Body of pancreas (tissue), 4 donors: ENCODE measurements at regions not wholly inside any gene's neighbourhood (a gene's known extent, or its start where the extent isn't known, plus 50 kb on each side); places are given as distances from the start of the nearest gene placed in this dataset.

Source experiments
- ATAC-seq: fragments of 150-250 bp; one replicate; pipeline ENCODE4 v1.9.1; 2016
- DNase-seq, 4 donors: peaks; one replicate each; pipeline ENCODE4 v3.0.0-alpha.2; 2019
- H3K27ac ChIP-seq, 4 donors: fragments of 200-600 bp; sonication (generic); 1 replicate in 3 of 4; 2 replicates in 1 of 4; pipeline versions ENCODE4 v1.5.1 to v1.6.1; 2016 to 2019; ENCODE audit warnings: mild to moderate bottlenecking in 1 of 4, mixed read lengths in 1 of 4, moderate library complexity in 1 of 4
- H3K27me3 ChIP-seq, 2 donors: fragments of 200-600 bp; sonication (generic); one replicate each; pipeline ENCODE4 v1.6.0; 2016; ENCODE audit warnings: mild to moderate bottlenecking in 1 of 2
- H3K36me3 ChIP-seq, 2 donors: fragments of 200-600 bp; sonication (generic); replicated peaks in 1 of 2; 2 replicates each; pipeline ENCODE4 v1.5.1; 2016; ENCODE audit warnings: low read depth in 2 of 2; ENCODE audit not compliant: insufficient read depth in 1 of 2
- H3K4me1 ChIP-seq: fragments of 200-600 bp; sonication (generic); one replicate; pipeline ENCODE4 v1.6.0; 2016
- H3K4me3 ChIP-seq, 2 donors: fragments of 200-600 bp; sonication (generic); 1 replicate in 1 of 2; 2 replicates in 1 of 2; pipeline ENCODE4 v1.5.1; 2016 to 2019
- H3K9me3 ChIP-seq, 3 donors: fragments of 200-600 bp; sonication (generic); 1 replicate in 2 of 3; 2 replicates in 1 of 3; pipeline ENCODE4 v1.5.1; 2016
- CTCF ChIP-seq, 7 experiments: fragments of 450-650 bp in 4 of 7; fragments of 200-600 bp in 3 of 7; sonication (generic) in 3 of 7; IDR thresholded peaks; one replicate each; pipeline ENCODE4 v1.5.1; 2016 to 2019; ENCODE audit warnings: antibody characterized with exemption in 7 of 7
- POLR2A ChIP-seq, 3 donors: fragments of 450-650 bp; IDR thresholded peaks; one replicate each; pipeline ENCODE4 v1.6.1; 2016; ENCODE audit warnings: antibody characterized with exemption in 3 of 3, mild to moderate bottlenecking in 2 of 3
- WGBS, 2 donors: methylation state at CpG; one replicate each; pipeline ENCODE4 v1.1.5; 2017; 5-methylcytosine and 5-hydroxymethylcytosine counted together
- intact Hi-C: fragments of 100-400 bp; cut with DNase I; formaldehyde crosslinking; loops from one replicate; pipeline ENCODE4 v1.15.1; 2023

- WGBS, 2 donors: 74 to 89% methylated on average over 1 of the region's 1 CpG
Observed at GRCh38 chr10:80786322-80786721, 248.6 kb downstream of the SH2D4B start.

GRCh38 chr10:80787952-80788351 is 250.2 kb downstream of the SH2D4B start:
- Histone ChIP-seq H3K36me3 (no peaks in the 10 kb centered on the region), H3K27me3 (no peaks in the 10 kb centered on the region), H3K4me1 (no peaks in the 10 kb centered on the region), H3K27ac (no peak overlapping the region), H3K9me3 (no peaks in the 10 kb centered on the region), H3K4me3 (no peak overlapping the region)
- DNase-seq (no peak), ATAC-seq (no peak)
- 82 to 94% methylated on average over 3 of the region's 3 CpGs for WGBS, 2 donors
- TF ChIP-seq CTCF (IDR thresholded peaks at IDR 0.05) (no peak), POLR2A (IDR thresholded peaks at IDR 0.05) (no peak)
- intact Hi-C loops: no loop called here

More at GRCh38 chr10:80786322-80786721, 248.6 kb downstream of the SH2D4B start:
- Histone ChIP-seq H3K4me1 (no peaks in the 10 kb centered on the region), H3K4me3 (no peak overlapping the region), H3K9me3 (no peaks in the 10 kb centered on the region), H3K27me3 (no peaks in the 10 kb centered on the region), H3K27ac (no peak overlapping the region), H3K36me3 (no peaks in the 10 kb centered on the region)
- ATAC-seq: no peak
- intact Hi-C loops: no loop called here
- TF ChIP-seq POLR2A (IDR thresholded peaks at IDR 0.05) (no peak), CTCF (IDR thresholded peaks at IDR 0.05) (no peak)
- DNase-seq: no peak

GRCh38 chr10:80794994-80795393 is 257.3 kb downstream of the SH2D4B start:
- TF ChIP-seq POLR2A (IDR thresholded peaks at IDR 0.05) (no peak), CTCF (IDR thresholded peaks at IDR 0.05) (no peak)
- H3K9me3 ChIP-seq: no peaks in the 10 kb centered on the region
- H3K27ac ChIP-seq: no peak overlapping the region
- WGBS, 2 donors: 28 to 29% methylated on average over 3 of the region's 3 CpGs
- intact Hi-C loops: no loop called here
- H3K27me3 ChIP-seq: no peaks in the 10 kb centered on the region
- H3K4me1 ChIP-seq: no peaks in the 10 kb centered on the region
- no peaks in the 10 kb centered on the region for H3K36me3 ChIP-seq
- no peak for ATAC-seq
- H3K4me3 ChIP-seq: no peak overlapping the region
- DNase-seq: no peak

- intact Hi-C loops: no loop called here
- no peaks in the 10 kb centered on the region for H3K36me3 ChIP-seq
- H3K9me3 ChIP-seq: peaks cover 0 to 7% (median 0%) of the 10 kb centered on the region in 3 donors
- no peaks in the 10 kb centered on the region for H3K27me3 ChIP-seq
- WGBS, 2 donors: 50 to 54% methylated on average over 2 of the region's 2 CpGs
- H3K4me1 ChIP-seq: no peaks in the 10 kb centered on the region
- no peak overlapping the region for H3K27ac ChIP-seq
- TF ChIP-seq POLR2A (IDR thresholded peaks at IDR 0.05) (no peak), CTCF (IDR thresholded peaks at IDR 0.05) (no peak)
- no peak for ATAC-seq
- H3K4me3 ChIP-seq: no peak overlapping the region
- no peak for DNase-seq
Observed at GRCh38 chr10:80805343-80806020, 267.8 kb downstream of the SH2D4B start.

GRCh38 chr10:80814147-80814652 is 276.5 kb downstream of the SH2D4B start:
- DNase-seq: no peak
- H3K27ac ChIP-seq: no peak overlapping the region
- H3K36me3 ChIP-seq: no peaks in the 10 kb centered on the region
- TF ChIP-seq POLR2A (IDR thresholded peaks at IDR 0.05) (no peak), CTCF (IDR thresholded peaks at IDR 0.05) (no peak)
- H3K4me1 ChIP-seq: no peaks in the 10 kb centered on the region
- no peak for ATAC-seq
- intact Hi-C loops: no loop called here
- WGBS, 2 donors: 87% methylated on average over 20 of the region's 21 CpGs; no CpG with 5 or more reads in 1 of the 2 donors
- no peak overlapping the region for H3K4me3 ChIP-seq
- H3K27me3 ChIP-seq: no peaks in the 10 kb centered on the region
- H3K9me3 ChIP-seq: no peaks in the 10 kb centered on the region
